ENCODE measurements at regions not wholly inside any gene's neighbourhood (a gene's known extent, or its start where the extent isn't known, plus 50 kb on each side); places are given as distances from the start of the nearest gene placed in this dataset.

DNA sequence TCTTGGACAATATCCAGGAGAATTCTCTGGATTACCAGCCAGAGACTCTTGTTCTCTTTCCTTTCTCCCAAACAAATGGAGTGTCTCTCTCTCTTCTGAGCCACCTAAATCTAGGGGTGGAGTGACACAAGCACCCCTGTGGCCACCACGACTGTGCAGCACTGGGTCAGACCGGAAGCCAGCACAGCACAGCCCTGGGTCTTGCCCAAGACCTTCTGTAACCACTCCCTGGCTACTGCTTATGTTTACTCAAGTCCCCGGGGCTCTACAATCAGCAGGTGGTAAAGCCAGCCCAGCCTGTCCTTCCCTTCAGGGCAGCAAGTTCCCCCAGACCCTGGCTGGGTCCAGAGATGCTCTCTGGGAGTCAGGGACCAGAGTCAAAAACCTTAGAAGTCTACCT, 110.0 kb upstream of the TUT7 start:
- TF ChIP-seq, protein P1, sequence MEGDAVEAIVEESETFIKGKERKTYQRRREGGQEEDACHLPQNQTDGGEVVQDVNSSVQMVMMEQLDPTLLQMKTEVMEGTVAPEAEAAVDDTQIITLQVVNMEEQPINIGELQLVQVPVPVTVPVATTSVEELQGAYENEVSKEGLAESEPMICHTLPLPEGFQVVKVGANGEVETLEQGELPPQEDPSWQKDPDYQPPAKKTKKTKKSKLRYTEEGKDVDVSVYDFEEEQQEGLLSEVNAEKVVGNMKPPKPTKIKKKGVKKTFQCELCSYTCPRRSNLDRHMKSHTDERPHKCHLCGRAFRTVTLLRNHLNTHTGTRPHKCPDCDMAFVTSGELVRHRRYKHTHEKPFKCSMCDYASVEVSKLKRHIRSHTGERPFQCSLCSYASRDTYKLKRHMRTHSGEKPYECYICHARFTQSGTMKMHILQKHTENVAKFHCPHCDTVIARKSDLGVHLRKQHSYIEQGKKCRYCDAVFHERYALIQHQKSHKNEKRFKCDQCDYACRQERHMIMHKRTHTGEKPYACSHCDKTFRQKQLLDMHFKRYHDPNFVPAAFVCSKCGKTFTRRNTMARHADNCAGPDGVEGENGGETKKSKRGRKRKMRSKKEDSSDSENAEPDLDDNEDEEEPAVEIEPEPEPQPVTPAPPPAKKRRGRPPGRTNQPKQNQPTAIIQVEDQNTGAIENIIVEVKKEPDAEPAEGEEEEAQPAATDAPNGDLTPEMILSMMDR (IDR thresholded peaks at IDR 0.05) = no peak
- ATAC-seq (peak; percentile 54), DNase-seq (no peak)
- Histone ChIP-seq H3K4me3 (no peak overlapping the region), H3K27me3 (no peaks in the 10 kb centered on the region), H3K9me3 (no peaks in the 10 kb centered on the region), H3K36me3 (no peaks in the 10 kb centered on the region), H3K4me1 (no peaks in the 10 kb centered on the region), H3K27ac (no peak overlapping the region)
- intact Hi-C loops (cut with DNase I) = no loop called here

DNA sequence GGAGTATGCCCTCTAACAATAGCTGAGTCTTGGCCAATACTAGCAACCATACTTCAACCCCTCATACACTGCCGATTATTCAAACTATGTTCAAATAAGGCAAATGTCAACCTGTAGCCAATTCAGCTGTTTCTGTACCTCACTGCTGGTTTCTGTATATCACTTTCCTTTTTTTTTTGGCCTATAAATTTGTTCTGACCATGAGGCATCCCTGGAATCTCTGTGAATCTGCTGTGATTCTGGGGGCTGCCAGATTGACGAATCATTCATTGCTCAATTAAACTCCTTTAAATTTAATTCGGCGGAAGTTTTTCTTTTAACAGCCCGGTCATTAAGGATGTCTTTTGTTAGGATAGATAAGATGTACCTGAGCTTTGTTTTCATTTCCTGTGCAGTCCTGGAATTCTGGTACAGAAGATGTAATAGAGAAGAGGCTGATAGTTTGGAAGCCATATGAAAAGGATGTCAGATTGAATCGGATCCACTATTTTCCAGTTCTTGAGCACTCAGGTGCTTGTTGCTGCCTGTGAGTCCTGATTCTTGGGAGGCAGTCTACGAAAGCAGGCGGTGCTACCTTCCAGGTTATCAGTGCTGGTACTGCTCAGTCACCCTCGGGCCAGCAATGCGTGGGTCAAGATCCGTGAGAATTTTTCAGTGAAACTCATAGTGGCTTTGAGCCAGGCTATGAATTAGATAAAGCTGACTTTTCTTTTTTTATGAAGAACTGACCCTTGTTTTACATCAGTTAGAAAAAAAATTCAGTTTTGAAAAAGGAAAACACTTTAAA, 106.2 kb upstream of the TUT7 start:
- Histone ChIP-seq H3K4me3 (no peak overlapping the region), H3K4me1 (no peaks in the 10 kb centered on the region), H3K9me3 (no peaks in the 10 kb centered on the region), H3K27ac (no peak overlapping the region), H3K36me3 (no peaks in the 10 kb centered on the region), H3K27me3 (no peaks in the 10 kb centered on the region)
- ATAC-seq (no peak), DNase-seq (no peak)
- TF ChIP-seq, protein P1 (IDR thresholded peaks at IDR 0.05) = no peak
- intact Hi-C loops (cut with DNase I) = no loop called here

DNA sequence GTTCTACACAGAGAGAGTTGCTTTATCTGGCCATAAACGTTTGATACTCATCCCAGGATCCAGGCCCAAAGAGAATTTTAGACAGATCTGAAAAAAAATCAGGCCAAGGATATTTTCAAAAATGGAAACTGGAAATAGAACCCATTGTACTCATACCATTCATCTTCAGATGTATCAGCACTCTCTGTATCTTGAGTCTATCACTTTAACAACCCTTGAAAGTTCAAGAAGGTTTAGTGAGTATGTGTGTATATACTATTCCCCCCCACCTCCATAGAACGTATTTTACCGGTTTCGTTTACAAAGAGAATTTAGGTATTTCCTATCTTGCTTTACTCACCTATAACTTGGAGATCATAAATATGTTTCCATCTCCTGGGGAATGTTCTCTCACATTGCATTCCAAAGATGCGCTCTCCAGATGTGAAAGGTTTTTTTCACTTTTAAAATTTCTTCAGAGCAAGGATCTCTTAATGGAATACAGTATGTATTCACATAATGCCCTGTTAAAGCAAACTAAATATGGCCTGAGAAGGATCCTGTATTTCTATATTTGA, 105.5 kb upstream of the TUT7 start:
- intact Hi-C loops (cut with DNase I) = no loop called here
- no peaks in the 10 kb centered on the region for H3K9me3 ChIP-seq
- H3K36me3 ChIP-seq = no peaks in the 10 kb centered on the region
- TF ChIP-seq, protein P1 (IDR thresholded peaks at IDR 0.05) = no peak
- H3K4me1 ChIP-seq = no peaks in the 10 kb centered on the region
- no peak for ATAC-seq
- H3K4me3 ChIP-seq = no peak overlapping the region
- H3K27me3 ChIP-seq = no peaks in the 10 kb centered on the region
- no peak overlapping the region for H3K27ac ChIP-seq
- DNase-seq = no peak

DNA sequence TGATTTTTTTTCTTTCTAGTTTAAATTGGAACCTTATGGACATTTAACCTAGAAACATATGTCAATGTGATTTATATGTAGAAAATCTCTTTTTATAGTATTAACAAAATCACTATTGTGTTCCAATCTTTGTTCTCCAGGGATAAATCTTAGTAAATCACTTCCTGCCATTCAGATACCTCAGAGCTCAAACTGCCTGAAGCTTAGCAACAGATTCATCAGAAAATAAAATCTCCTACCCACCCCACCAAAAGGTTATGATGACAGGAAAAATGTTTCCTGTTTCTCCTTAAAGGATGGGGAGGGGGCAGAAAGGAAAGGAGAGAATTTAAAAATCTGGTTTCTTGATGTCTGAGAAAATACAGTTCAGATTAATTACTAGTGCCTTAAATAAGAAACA, 105.0 kb upstream of the TUT7 start:
- no peak for ATAC-seq
- H3K27ac ChIP-seq = no peak overlapping the region
- TF ChIP-seq, protein P1 (IDR thresholded peaks at IDR 0.05) = no peak
- intact Hi-C loops (cut with DNase I) = no loop called here
- H3K4me1 ChIP-seq = no peaks in the 10 kb centered on the region
- H3K27me3 ChIP-seq = no peaks in the 10 kb centered on the region
- DNase-seq = no peak
- no peaks in the 10 kb centered on the region for H3K36me3 ChIP-seq
- H3K4me3 ChIP-seq = no peak overlapping the region
- H3K9me3 ChIP-seq = no peaks in the 10 kb centered on the region

DNA sequence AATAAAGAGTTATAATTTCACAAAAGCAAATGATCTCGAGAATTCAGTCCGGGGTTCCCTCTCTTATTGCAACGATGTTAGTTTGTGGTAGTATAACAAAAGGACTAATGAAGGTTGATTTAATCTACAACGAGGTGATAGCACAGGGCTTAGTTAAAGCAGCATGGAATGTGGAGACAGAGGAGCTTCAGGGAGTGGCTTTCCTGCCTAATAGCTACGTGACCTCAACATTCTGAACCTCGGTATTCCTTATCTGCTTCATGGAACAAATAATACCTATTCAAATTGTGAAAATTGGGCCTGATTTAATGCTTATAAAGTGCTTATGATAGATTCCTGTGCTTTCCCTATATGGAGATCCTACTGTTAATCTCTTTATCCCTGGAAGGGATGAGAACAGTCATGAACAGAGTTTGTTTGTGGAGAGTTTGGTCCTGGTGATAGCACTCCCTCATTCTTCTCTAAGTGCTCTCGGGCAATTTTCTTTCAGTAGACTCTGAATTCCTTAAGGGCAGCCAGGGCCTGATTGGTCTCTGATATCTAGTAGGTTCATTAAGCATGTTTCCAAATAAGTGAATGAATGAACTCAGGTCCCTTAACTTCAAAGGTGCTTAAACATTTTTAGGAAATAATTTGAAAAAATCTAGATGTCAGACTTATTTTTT, 104.1 kb upstream of the TUT7 start:
- no peaks in the 10 kb centered on the region for H3K27me3 ChIP-seq
- H3K4me1 ChIP-seq = no peaks in the 10 kb centered on the region
- no peak overlapping the region for H3K27ac ChIP-seq
- no peak for ATAC-seq
- no peaks in the 10 kb centered on the region for H3K36me3 ChIP-seq
- intact Hi-C loops (cut with DNase I) = no loop called here
- no peak for DNase-seq
- TF ChIP-seq, protein P1 (IDR thresholded peaks at IDR 0.05) = no peak
- no peaks in the 10 kb centered on the region for H3K9me3 ChIP-seq
- no peak overlapping the region for H3K4me3 ChIP-seq

All from upper lobe of right lung (tissue), 1 donor.